Stomach smooth muscle (tissue), 2 donors: ENCODE measurements at regions not wholly inside any gene's neighbourhood (a gene's known extent, or its start where the extent isn't known, plus 50 kb on each side); places are given as distances from the start of the nearest gene placed in this dataset.

ENCODE experiments used
- H3K27ac ChIP-seq: one replicate; pipeline ENCODE4 v1.7.0; 2013; ENCODE audit warnings: mild to moderate bottlenecking, low read length, inconsistent platforms
- H3K27me3 ChIP-seq, 2 donors: one replicate each; pipeline ENCODE4 v1.7.0; 2013; ENCODE audit warnings: low read length in 2 of 2; ENCODE audit not compliant: insufficient read depth in 2 of 2, control insufficient read depth in 1 of 2
- H3K36me3 ChIP-seq, 2 donors: one replicate each; pipeline ENCODE4 v1.7.0; 2013; ENCODE audit warnings: low read length in 2 of 2; ENCODE audit not compliant: control insufficient read depth in 2 of 2, insufficient read depth in 2 of 2
- H3K4me1 ChIP-seq: one replicate; pipeline ENCODE4 v1.7.0; 2013; ENCODE audit warnings: low read length; ENCODE audit not compliant: control insufficient read depth, insufficient read depth
- H3K4me3 ChIP-seq, 2 donors: one replicate each; pipeline ENCODE4 v1.7.0; 2013; ENCODE audit warnings: low read length in 2 of 2
- H3K9ac ChIP-seq, 2 donors: one replicate each; pipeline ENCODE4 v1.7.0; 2013; ENCODE audit warnings: low read length in 2 of 2, mild to moderate bottlenecking in 1 of 2
- H3K9me3 ChIP-seq, 2 donors: one replicate each; pipeline ENCODE4 v1.7.0; 2013; ENCODE audit warnings: low read length in 2 of 2; ENCODE audit not compliant: control insufficient read depth in 2 of 2
- donor health status: healthy.
- donor health status: Pancreatic carcinoma.

DNA sequence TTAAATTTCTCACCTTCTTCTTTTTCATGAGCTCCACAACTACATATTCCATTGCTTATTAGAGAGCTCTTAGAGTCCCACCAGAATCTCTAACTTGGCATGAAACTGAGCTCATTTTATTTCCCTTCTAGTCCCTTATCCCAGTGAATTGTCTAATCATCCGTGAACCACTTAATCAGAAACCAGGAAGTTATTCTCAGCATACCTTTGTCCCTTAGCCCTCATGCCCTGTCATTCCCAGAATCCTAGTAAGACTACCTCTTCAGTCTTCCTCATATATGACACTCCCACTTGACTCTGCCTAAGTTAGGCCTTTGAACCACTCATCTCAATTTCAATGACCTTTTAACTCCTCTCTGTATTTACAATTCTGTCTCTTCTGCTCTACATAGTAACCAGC is 93.0 kb upstream of the PAPPA start:
- no peaks in the 10 kb centered on the region for H3K27me3 ChIP-seq
- H3K27ac ChIP-seq: no peak overlapping the region
- H3K36me3 ChIP-seq: no peaks in the 10 kb centered on the region
- no peaks in the 10 kb centered on the region for H3K9me3 ChIP-seq
- H3K4me3 ChIP-seq: no peak overlapping the region
- H3K4me1 ChIP-seq: no peaks in the 10 kb centered on the region
- H3K9ac ChIP-seq: no peak overlapping the region

DNA sequence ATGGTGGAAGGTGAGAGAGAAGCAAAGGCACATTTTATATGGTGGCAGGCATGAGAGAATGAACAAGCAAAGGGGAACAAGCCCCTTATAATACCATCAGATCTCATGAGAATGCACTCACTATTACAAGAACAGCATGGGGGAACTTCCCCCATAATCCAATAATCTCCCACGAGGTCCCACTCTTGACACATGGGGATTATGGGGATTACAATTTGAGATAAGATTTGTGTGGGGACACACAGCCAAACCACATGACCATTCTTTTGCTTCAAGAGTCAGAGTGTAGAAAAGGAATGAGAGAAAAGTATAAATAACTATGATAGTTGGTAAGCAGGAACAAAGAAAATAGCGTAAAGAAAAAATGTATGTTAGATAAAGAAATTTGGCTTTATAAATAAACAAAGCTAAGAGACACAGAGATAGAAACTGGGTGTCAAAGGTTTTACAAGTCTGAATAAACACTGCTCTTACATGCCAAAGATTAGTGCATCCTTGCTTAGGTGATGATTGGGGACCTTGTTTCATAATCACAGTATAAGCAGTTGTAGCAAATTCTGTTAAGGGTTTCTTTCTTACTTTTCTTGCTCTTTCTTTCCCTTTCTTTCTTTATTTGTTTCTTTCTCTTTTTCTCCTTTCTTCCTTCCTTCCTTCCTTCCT is 91.9 kb upstream of the PAPPA start:
- Histone ChIP-seq H3K4me3 (no peak overlapping the region), H3K27me3 (no peaks in the 10 kb centered on the region), H3K9ac (no peak overlapping the region), H3K27ac (no peak overlapping the region), H3K36me3 (no peaks in the 10 kb centered on the region), H3K4me1 (no peaks in the 10 kb centered on the region), H3K9me3 (no peaks in the 10 kb centered on the region)

DNA sequence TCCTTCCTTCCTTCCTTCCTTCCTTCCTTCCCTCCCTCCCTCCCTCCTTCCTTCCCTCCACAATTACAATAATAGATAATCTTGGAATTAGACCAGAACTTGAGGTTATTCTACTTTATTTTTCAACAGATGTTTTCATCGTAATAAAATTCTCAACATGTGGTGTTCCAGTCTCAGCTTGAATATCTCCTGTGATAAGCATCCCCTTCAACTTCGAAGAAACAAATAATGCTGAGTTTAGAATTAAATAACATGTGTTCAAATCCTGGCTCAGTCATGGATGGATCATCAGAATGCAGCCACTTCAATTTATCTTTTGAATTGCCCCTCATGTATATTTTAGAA is 91.4 kb upstream of the PAPPA start:
- H3K27me3 ChIP-seq: no peaks in the 10 kb centered on the region
- no peak overlapping the region for H3K9ac ChIP-seq
- no peaks in the 10 kb centered on the region for H3K9me3 ChIP-seq
- H3K36me3 ChIP-seq: no peaks in the 10 kb centered on the region
- H3K4me1 ChIP-seq: no peaks in the 10 kb centered on the region
- H3K4me3 ChIP-seq: no peak overlapping the region
- no peak overlapping the region for H3K27ac ChIP-seq

DNA sequence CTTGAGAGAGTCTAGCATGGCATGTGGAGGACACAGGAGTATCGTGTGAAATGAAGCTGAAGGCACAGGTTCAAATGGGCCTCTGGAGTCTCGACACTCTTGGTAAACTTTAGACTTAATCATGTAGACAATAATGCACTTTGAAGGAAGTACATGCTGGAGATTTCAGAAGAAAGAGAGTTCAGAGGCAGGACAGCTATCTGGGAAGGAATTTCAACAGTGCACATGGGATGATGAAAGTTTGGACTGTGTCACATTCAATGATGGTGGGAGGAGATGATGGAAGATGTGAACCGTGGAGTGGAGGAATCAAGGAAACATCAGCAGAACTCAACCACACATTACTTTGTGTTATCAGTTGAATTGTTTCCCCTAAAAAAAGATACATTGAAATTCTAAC is 88.6 kb upstream of the PAPPA start:
- Histone ChIP-seq H3K4me1 (no peaks in the 10 kb centered on the region), H3K27me3 (no peaks in the 10 kb centered on the region), H3K9ac (no peak overlapping the region), H3K27ac (no peak overlapping the region), H3K36me3 (no peaks in the 10 kb centered on the region), H3K9me3 (no peaks in the 10 kb centered on the region), H3K4me3 (no peak overlapping the region)

DNA sequence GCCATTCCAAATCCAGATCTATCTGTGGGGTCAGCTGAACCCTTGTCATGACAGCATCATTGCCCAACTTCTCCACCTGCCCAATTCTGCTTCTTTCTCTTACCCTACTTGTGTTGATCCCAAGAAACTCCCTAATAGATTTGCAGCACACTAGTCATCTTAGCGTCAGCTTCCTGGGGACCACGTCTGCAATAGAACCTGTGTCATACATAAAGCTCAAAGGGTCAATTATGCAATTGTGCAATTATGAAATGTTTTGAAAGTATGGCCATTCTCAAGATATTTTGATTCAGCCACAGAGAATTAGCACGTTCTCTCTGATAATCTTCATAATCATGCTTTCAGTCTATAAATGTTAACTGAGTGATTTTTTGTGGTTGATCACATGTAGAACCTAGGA is 87.4 kb upstream of the PAPPA start:
- no peaks in the 10 kb centered on the region for H3K9me3 ChIP-seq
- no peaks in the 10 kb centered on the region for H3K27me3 ChIP-seq
- H3K4me1 ChIP-seq: no peaks in the 10 kb centered on the region
- H3K4me3 ChIP-seq: no peak overlapping the region
- H3K36me3 ChIP-seq: no peaks in the 10 kb centered on the region
- H3K27ac ChIP-seq: no peak overlapping the region
- H3K9ac ChIP-seq: no peak overlapping the region

DNA sequence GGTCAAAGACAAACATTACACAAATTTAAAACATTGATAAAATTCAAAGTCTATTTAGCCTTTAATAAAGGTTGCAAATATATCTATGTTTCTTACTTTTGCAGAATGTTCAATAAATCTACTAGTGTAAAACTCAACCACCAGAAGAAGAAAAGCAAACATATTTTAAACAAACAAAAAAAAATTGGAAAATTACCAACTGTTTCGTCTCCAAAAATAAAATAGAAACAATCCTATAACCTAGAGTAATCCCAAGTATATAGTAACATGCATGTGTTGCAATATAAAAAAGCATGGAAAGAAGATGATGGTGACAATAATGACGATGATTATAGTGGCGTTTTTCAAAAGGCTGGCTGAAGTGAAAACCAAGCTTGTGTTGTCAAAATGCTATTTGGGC is 86.0 kb upstream of the PAPPA start:
- no peak overlapping the region for H3K27ac ChIP-seq
- H3K9me3 ChIP-seq: no peaks in the 10 kb centered on the region
- H3K36me3 ChIP-seq: no peaks in the 10 kb centered on the region
- no peaks in the 10 kb centered on the region for H3K27me3 ChIP-seq
- no peaks in the 10 kb centered on the region for H3K4me1 ChIP-seq
- H3K4me3 ChIP-seq: no peak overlapping the region
- no peak overlapping the region for H3K9ac ChIP-seq

DNA sequence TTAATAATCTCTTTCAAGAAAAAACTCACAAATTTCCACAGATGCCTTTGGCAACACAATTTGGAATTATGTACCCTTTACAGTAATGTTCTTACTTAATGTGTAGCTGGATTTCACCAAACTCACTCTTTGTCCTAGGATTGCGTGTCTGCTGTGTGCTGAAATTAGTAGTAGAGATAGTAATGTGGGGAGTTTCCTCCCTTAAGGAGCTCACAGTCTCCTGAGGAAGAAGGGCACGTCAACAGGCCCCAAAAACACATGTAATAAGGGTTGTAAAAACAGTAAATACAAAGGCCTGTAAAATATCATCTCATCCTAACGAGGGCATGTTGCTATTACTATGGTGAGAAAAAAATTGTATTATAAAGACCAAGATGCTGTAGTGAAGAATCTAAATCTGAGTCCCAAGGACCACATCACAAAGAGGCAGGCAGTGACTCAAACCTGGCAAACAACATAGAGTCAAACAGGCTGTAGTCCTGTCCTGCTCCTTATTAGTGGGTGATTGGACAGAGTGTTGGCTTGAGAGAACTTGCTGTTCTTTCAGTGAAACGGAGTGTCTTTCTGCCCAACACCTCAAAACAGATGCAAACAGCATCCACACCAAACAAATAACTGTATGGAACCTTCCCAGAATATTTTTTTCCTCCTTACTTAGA is 83.2 kb upstream of the PAPPA start:
- Histone ChIP-seq H3K9me3 (no peaks in the 10 kb centered on the region), H3K9ac (no peak overlapping the region), H3K4me3 (no peak overlapping the region), H3K36me3 (no peaks in the 10 kb centered on the region), H3K4me1 (no peaks in the 10 kb centered on the region), H3K27ac (no peak overlapping the region), H3K27me3 (no peaks in the 10 kb centered on the region)

DNA sequence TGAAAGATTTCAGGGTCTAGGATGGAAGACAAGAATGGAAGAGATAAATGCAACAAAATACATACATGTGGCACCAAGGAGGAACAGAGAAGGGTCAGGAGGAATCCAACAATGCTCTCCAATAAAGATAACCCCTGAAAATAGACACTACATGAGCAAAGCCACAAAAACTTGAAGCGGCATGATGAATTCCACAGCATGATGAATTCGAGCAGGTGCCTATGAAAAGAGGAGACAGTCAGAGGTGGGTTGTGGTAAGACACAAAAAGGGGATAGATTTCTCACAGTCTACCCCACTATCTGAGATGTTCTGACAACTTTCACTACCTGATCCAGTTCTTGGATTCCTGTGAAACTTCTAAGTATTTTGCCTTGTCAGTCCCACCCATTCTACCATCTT is 81.5 kb upstream of the PAPPA start:
- H3K27ac ChIP-seq: no peak overlapping the region
- H3K9me3 ChIP-seq: no peaks in the 10 kb centered on the region
- no peaks in the 10 kb centered on the region for H3K4me1 ChIP-seq
- H3K9ac ChIP-seq: no peak overlapping the region
- no peaks in the 10 kb centered on the region for H3K36me3 ChIP-seq
- no peak overlapping the region for H3K4me3 ChIP-seq
- no peaks in the 10 kb centered on the region for H3K27me3 ChIP-seq

DNA sequence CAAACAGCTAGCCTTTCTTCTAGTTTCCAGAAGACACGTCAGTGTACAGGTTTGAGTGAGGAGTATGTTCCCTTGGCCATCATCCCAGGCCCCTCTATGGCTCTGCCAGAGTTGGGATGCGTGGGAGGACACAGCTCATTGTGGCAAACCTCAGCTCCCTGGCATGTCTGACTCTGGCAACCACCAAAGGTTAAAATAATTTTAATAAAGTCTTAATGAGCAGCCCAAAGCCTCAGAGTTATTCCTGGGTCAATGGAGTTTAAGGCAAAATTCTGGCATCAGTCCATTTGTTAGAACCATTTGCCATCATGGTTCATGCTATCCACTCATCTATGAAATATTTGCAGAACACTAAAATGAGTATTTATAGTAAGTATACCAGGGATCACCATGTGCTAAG is 79.8 kb upstream of the PAPPA start:
- Histone ChIP-seq H3K9ac (no peak overlapping the region), H3K27ac (no peak overlapping the region), H3K4me3 (no peak overlapping the region), H3K4me1 (no peaks in the 10 kb centered on the region), H3K9me3 (no peaks in the 10 kb centered on the region), H3K27me3 (no peaks in the 10 kb centered on the region), H3K36me3 (no peaks in the 10 kb centered on the region)

DNA sequence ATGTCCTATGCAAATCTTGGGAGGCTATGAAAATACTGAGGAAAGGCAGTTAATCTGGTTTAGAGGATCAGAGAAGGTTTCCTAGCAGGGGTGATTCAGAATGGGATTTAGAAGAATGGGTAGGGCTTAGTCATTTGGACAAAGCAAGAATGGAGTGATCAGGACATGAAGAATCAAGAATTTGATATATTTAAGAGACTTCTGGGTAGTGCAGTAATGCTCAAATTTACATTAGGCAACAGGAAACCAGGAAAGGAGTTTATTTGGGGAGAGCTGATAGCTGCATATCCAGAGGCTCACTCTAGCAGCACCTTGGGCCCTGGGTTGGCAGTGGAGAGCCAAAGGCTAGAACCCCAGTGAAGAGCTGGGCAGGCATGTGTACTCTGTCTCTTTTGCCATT is 78.9 kb upstream of the PAPPA start:
- Histone ChIP-seq H3K9me3 (no peaks in the 10 kb centered on the region), H3K27me3 (no peaks in the 10 kb centered on the region), H3K9ac (no peak overlapping the region), H3K4me1 (no peaks in the 10 kb centered on the region), H3K4me3 (no peak overlapping the region), H3K36me3 (no peaks in the 10 kb centered on the region), H3K27ac (no peak overlapping the region)

DNA sequence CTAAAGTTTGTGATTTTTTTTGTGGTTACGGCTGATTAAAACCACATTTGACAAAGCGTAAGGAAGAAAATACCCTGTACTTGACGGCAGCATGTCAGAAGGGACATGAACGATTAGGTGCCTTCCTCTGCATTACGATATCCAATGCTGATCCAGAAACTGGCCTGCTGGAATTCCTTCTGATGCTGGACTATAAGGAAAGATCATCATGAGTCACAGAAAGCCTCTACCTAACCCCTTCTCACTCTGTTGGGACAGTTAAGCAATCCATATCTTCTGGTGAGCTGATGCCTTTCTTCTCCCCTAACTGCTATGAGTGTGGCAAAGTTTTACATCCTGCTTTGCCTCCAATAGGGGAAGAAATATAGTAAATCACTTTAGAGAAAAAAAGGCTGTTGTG is 78.4 kb upstream of the PAPPA start:
- Histone ChIP-seq H3K36me3 (no peaks in the 10 kb centered on the region), H3K27me3 (no peaks in the 10 kb centered on the region), H3K27ac (no peak overlapping the region), H3K9me3 (no peaks in the 10 kb centered on the region), H3K4me1 (no peaks in the 10 kb centered on the region), H3K9ac (no peak overlapping the region), H3K4me3 (no peak overlapping the region)
